D341Med (cell line): ENCODE measurements at regions not wholly inside any gene's neighbourhood (a gene's known extent, or its start where the extent isn't known, plus 50 kb on each side); places are given as distances from the start of the nearest gene placed in this dataset.

Source experiments
- DNase-seq: peaks from one replicate; pipeline ENCODE4 v3.0.0; 2012; ENCODE audit warnings: low spot score

GRCh38 chr3:68163062-68163461, 508.6 kb upstream of the SUCLG2 start:
- no peak for DNase-seq

- no peak for DNase-seq
Observed at GRCh38 chr3:68162644-68163043, 508.2 kb upstream of the SUCLG2 start.

- DNase-seq, result no peak
Observed at GRCh38 chr3:68151359-68151758, 496.9 kb upstream of the SUCLG2 start.

GRCh38 chr3:68148447-68148846, 494.0 kb upstream of the SUCLG2 start:
- no peak for DNase-seq

GRCh38 chr3:68142441-68142840, 488.0 kb upstream of the SUCLG2 start:
- DNase-seq, result no peak

GRCh38 chr3:68139897-68140296, 485.5 kb upstream of the SUCLG2 start:
- no peak for DNase-seq

- DNase-seq, result no peak
Observed at GRCh38 chr3:68136411-68136810, 482.0 kb upstream of the SUCLG2 start.

- DNase-seq, result no peak
Observed at GRCh38 chr3:68135067-68135466, 480.7 kb upstream of the SUCLG2 start.

GRCh38 chr3:68129065-68129464, 474.7 kb upstream of the SUCLG2 start:
- no peak for DNase-seq

GRCh38 chr3:68123231-68123630, 468.8 kb upstream of the SUCLG2 start:
- no peak for DNase-seq

GRCh38 chr3:68121287-68121686, 466.9 kb upstream of the SUCLG2 start:
- DNase-seq, result no peak

- no peak for DNase-seq
Observed at GRCh38 chr3:68116580-68116979, 462.2 kb upstream of the SUCLG2 start.

- no peak for DNase-seq
Observed at GRCh38 chr3:68103811-68104210, 449.4 kb upstream of the SUCLG2 start.

GRCh38 chr3:68090571-68090970, 436.2 kb upstream of the SUCLG2 start:
- no peak for DNase-seq

- DNase-seq, result no peak
Observed at GRCh38 chr3:68089572-68090011, 435.2 kb upstream of the SUCLG2 start.

- no peak for DNase-seq
Observed at GRCh38 chr3:68088636-68089035, 434.2 kb upstream of the SUCLG2 start.

- DNase-seq, result no peak
Observed at GRCh38 chr3:68088216-68088615, 433.8 kb upstream of the SUCLG2 start.

- no peak for DNase-seq
Observed at GRCh38 chr3:68072062-68072461, 417.6 kb upstream of the SUCLG2 start.

- no peak for DNase-seq
Observed at GRCh38 chr3:68070186-68070585, 415.8 kb upstream of the SUCLG2 start.

GRCh38 chr3:68067314-68067713, 412.9 kb upstream of the SUCLG2 start:
- DNase-seq, result no peak

GRCh38 chr3:68062926-68063325, 408.5 kb upstream of the SUCLG2 start:
- no peak for DNase-seq

GRCh38 chr3:68060910-68061309, 406.5 kb upstream of the SUCLG2 start:
- DNase-seq, result no peak

- DNase-seq, result no peak
Observed at GRCh38 chr3:68060191-68060590, 405.8 kb upstream of the SUCLG2 start.

- DNase-seq, result no peak
Observed at GRCh38 chr3:68059628-68060152, 405.3 kb upstream of the SUCLG2 start.
